ENCODE measurements at regions not wholly inside any gene's neighbourhood (a gene's known extent, or its start where the extent isn't known, plus 50 kb on each side); places are given as distances from the start of the nearest gene placed in this dataset.

GRCh38 chr16:64858076-64858475, 263.8 kb downstream of the CDH11 start:
- TF ChIP-seq, protein P1, sequence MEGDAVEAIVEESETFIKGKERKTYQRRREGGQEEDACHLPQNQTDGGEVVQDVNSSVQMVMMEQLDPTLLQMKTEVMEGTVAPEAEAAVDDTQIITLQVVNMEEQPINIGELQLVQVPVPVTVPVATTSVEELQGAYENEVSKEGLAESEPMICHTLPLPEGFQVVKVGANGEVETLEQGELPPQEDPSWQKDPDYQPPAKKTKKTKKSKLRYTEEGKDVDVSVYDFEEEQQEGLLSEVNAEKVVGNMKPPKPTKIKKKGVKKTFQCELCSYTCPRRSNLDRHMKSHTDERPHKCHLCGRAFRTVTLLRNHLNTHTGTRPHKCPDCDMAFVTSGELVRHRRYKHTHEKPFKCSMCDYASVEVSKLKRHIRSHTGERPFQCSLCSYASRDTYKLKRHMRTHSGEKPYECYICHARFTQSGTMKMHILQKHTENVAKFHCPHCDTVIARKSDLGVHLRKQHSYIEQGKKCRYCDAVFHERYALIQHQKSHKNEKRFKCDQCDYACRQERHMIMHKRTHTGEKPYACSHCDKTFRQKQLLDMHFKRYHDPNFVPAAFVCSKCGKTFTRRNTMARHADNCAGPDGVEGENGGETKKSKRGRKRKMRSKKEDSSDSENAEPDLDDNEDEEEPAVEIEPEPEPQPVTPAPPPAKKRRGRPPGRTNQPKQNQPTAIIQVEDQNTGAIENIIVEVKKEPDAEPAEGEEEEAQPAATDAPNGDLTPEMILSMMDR (IDR thresholded peaks at IDR 0.05; ENCODE audit: borderline replicate concordance, insufficient read depth, low read depth, low read length): no peak
- no peak overlapping the region for H3K4me3 ChIP-seq (ENCODE audit: low read depth, low read length)

DNA sequence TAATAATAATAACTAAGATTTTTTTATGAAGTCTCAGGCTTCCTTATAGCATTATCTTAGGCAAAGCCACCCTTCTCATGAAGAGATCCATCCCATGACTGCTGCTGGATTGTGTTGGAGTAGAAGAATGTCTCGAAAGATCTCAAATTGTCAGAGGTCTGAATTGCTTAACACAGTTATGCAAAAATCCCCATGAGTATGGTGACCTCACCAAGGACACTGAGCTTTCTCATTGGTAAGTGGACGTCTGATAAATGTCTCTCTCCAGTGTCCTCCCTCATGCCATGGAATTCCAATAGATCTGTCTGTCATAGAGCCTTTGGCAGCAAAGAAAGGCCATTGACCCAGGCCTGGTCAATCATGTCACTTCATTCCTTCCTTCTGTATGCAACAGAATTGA, 264.5 kb downstream of the CDH11 start:
- no peak overlapping the region for H3K4me3 ChIP-seq (ENCODE audit: low read depth, low read length)
- TF ChIP-seq, protein P1 (IDR thresholded peaks at IDR 0.05; ENCODE audit: borderline replicate concordance, insufficient read depth, low read depth, low read length): no peak

DNA sequence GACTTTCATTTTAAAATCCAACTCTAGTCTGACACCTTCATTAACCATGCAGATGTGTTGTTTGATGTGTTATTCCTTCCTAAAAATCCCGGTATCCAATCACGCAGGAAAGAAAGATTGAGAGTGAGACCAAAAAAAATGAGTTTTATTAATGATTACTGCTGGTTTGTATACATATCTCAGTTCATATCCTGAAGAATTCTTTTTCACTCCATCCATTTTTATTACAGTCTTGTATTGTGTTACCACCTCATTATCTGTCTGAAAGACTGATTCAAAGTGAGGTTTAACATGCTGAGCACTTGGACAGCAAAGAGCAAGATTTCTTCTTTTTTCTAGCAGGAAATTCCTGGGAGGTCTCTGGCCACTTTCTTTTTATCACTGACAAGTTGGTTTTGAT, 268.3 kb downstream of the CDH11 start:
- H3K4me3 ChIP-seq (ENCODE audit: low read depth, low read length): no peak overlapping the region
- TF ChIP-seq, protein P1 (IDR thresholded peaks at IDR 0.05; ENCODE audit: borderline replicate concordance, insufficient read depth, low read depth, low read length): no peak

DNA sequence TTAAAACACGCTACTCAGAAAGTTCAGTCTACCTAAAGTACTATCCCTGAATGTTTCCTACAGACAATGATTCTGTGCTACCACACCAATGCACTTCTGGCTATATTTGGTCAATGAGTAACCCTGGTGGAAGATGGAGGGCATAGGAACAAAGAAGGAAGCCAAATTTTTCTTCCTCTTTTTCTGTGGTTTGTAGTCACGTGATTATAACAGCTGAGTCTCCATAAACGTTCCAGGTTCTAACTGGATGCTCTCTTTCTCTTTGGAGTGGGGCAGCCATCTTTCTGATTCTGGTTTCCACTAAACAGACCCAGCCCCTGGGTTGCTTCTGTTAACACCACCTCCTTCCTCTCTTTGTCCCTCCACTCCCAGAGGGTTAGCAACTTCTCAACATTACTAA, 274.9 kb downstream of the CDH11 start:
- no peak overlapping the region for H3K4me3 ChIP-seq (ENCODE audit: low read depth, low read length)
- TF ChIP-seq, protein P1 (IDR thresholded peaks at IDR 0.05; ENCODE audit: borderline replicate concordance, insufficient read depth, low read depth, low read length): no peak

GRCh38 chr16:64845071-64845470, 276.8 kb downstream of the CDH11 start:
- H3K4me3 ChIP-seq (ENCODE audit: low read depth, low read length): no peak overlapping the region
- TF ChIP-seq, protein P1 (IDR thresholded peaks at IDR 0.05; ENCODE audit: borderline replicate concordance, insufficient read depth, low read depth, low read length): no peak

DNA sequence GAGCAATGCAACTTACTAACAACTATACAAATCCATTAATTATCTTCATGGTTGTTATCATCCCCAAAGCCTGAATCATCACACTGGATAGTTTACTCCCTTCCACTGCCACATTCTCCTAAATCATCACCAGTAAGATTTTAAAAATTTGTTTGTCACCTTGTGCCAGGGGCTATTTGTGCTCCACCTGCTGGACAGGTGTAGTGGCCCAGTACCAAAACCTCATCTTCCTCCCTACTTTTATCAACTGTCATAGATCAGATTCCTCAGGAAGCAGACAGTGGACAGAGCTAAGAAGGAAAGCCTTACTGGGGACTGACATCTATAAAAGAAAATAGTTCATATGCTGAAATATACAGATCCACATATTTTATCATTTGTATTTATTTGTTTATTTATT, 280.4 kb downstream of the CDH11 start:
- TF ChIP-seq, protein P1 (IDR thresholded peaks at IDR 0.05; ENCODE audit: borderline replicate concordance, insufficient read depth, low read depth, low read length): no peak
- H3K4me3 ChIP-seq (ENCODE audit: low read depth, low read length): no peak overlapping the region

DNA sequence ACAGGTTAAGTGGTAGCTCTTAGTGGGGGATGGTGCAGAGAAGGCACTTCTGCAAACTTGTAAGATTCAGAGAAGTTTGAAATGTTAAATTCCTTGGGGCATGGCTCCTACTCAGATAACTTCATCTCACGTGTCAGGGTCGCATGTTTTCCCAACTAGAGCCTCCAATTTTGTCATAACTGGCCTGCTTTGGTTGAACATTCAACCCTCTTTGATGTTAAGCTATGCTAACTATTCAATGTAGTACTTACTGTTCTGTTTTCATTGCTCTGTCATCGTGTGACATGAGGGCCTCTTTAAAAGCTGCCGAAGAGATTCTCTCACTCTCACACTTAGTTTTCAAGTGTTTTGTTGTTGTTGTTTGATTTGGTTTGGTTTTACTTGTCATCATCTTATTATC, 280.8 kb downstream of the CDH11 start:
- H3K4me3 ChIP-seq (ENCODE audit: low read depth, low read length): no peak overlapping the region
- TF ChIP-seq, protein P1 (IDR thresholded peaks at IDR 0.05; ENCODE audit: borderline replicate concordance, insufficient read depth, low read depth, low read length): no peak

Measured in GM12875 (cell line).